ENCODE measurements at regions not wholly inside any gene's neighbourhood (a gene's known extent, or its start where the extent isn't known, plus 50 kb on each side); places are given as distances from the start of the nearest gene placed in this dataset.

- TF ChIP-seq POLR2A (IDR thresholded peaks at IDR 0.05; ENCODE audit: low read depth, low read length) = no peak
- no peak for TF ChIP-seq POLR2AphosphoS5 (IDR thresholded peaks at IDR 0.05; ENCODE audit: low read depth, low read length)
- TF ChIP-seq TAF1 (IDR thresholded peaks at IDR 0.05; ENCODE audit: borderline replicate concordance, low read depth, low read length) = no peak
These were observed 275.2 kb upstream of the SORL1-AS1 start for GRCh38 chr11:121727942-121728341.
